ENCODE measurements at regions not wholly inside any gene's neighbourhood (a gene's known extent, or its start where the extent isn't known, plus 50 kb on each side); places are given as distances from the start of the nearest gene placed in this dataset.

- Mint-ChIP-seq H3K27me3 (peaks cover 3% of the 10 kb centered on the region), H3K4me3 (no peak overlapping the region), H3K27ac (no peak overlapping the region), H3K9me3 (peaks cover 3% of the 10 kb centered on the region), H3K36me3 (peaks cover under 1% of the 10 kb centered on the region), H3K4me1 (ENCODE audit: unreplicated experiment) (peaks cover 12% of the 10 kb centered on the region)
- TF ChIP-seq CTCF (conservative IDR thresholded peaks at IDR 0.05): no peak
- DNase-seq (ENCODE audit: extremely low spot score, unreplicated experiment): no peak
Observed at GRCh38 chr2:7572450-7572849, 655.2 kb downstream of the RNF144A start.

GRCh38 chr2:7573166-7573825 is 656.1 kb downstream of the RNF144A start:
- no peak for DNase-seq (ENCODE audit: extremely low spot score, unreplicated experiment)
- peaks cover 12% of the 10 kb centered on the region for H3K9me3 Mint-ChIP-seq
- no peak overlapping the region for H3K4me3 Mint-ChIP-seq
- no peak overlapping the region for H3K27ac Mint-ChIP-seq
- H3K36me3 Mint-ChIP-seq: peaks cover 9% of the 10 kb centered on the region
- H3K27me3 Mint-ChIP-seq: peaks cover 3% of the 10 kb centered on the region
- TF ChIP-seq CTCF (conservative IDR thresholded peaks at IDR 0.05): no peak
- peaks cover 12% of the 10 kb centered on the region for H3K4me1 Mint-ChIP-seq (ENCODE audit: unreplicated experiment)

- peaks cover 10% of the 10 kb centered on the region for H3K36me3 Mint-ChIP-seq
- no peak overlapping the region for H3K27ac Mint-ChIP-seq
- no peak for TF ChIP-seq CTCF (conservative IDR thresholded peaks at IDR 0.05)
- no peak overlapping the region for H3K4me3 Mint-ChIP-seq
- no peak for DNase-seq (ENCODE audit: extremely low spot score, unreplicated experiment)
- H3K9me3 Mint-ChIP-seq: peaks cover 13% of the 10 kb centered on the region
- peaks cover 12% of the 10 kb centered on the region for H3K4me1 Mint-ChIP-seq (ENCODE audit: unreplicated experiment)
- H3K27me3 Mint-ChIP-seq: peaks cover 3% of the 10 kb centered on the region
Observed at GRCh38 chr2:7574385-7574784, 657.2 kb downstream of the RNF144A start.

- H3K4me1 Mint-ChIP-seq (ENCODE audit: unreplicated experiment): peaks cover 6% of the 10 kb centered on the region
- no peak for DNase-seq (ENCODE audit: extremely low spot score, unreplicated experiment)
- H3K27me3 Mint-ChIP-seq: peaks cover 3% of the 10 kb centered on the region
- H3K36me3 Mint-ChIP-seq: peaks cover 10% of the 10 kb centered on the region
- TF ChIP-seq CTCF (conservative IDR thresholded peaks at IDR 0.05): no peak
- no peak overlapping the region for H3K27ac Mint-ChIP-seq
- no peak overlapping the region for H3K4me3 Mint-ChIP-seq
- H3K9me3 Mint-ChIP-seq: peaks cover 13% of the 10 kb centered on the region
Observed at GRCh38 chr2:7577769-7578168, 660.6 kb downstream of the RNF144A start.

GRCh38 chr2:7584017-7584416 is 666.8 kb downstream of the RNF144A start:
- Mint-ChIP-seq H3K27ac (no peak overlapping the region), H3K9me3 (no peaks in the 10 kb centered on the region), H3K4me3 (no peak overlapping the region), H3K4me1 (ENCODE audit: unreplicated experiment) (no peaks in the 10 kb centered on the region), H3K36me3 (no peaks in the 10 kb centered on the region), H3K27me3 (peaks cover 4% of the 10 kb centered on the region)
- DNase-seq (ENCODE audit: extremely low spot score, unreplicated experiment): no peak
- TF ChIP-seq CTCF (conservative IDR thresholded peaks at IDR 0.05): no peak

Data from type B pancreatic cell (in vitro differentiated cells).